GM12872 (cell line): ENCODE measurements at regions not wholly inside any gene's neighbourhood (a gene's known extent, or its start where the extent isn't known, plus 50 kb on each side); places are given as distances from the start of the nearest gene placed in this dataset.

Experiments
- TF ChIP-seq, protein P1 (sequence below): IDR thresholded peaks from 3 replicates; pipeline ENCODE4 v1.5.1; 2011; ENCODE audit warnings: low read depth, mild to moderate bottlenecking, low read length, moderate library complexity; ENCODE audit not compliant: insufficient read depth

DNA sequence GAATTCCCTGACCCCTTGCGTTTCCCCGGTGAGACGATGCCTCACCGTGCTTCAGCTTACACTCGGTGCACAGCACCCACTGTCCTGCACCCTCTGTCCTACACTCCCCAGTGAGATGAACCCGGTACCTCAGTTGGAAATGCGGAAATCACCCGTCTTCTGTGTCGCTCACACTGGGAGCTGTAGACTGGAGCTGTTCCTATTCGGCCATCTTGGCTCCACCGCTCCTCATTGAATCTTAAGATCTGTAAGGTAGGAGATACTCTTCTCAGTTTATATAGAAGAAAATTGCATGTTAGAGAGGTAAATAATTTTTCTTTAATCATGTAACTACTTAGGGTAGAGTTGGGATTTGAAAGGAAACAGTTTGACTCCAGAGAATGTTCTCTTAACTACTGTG is 62.2 kb downstream of the DMRTA1 start:
- TF ChIP-seq, protein P1, sequence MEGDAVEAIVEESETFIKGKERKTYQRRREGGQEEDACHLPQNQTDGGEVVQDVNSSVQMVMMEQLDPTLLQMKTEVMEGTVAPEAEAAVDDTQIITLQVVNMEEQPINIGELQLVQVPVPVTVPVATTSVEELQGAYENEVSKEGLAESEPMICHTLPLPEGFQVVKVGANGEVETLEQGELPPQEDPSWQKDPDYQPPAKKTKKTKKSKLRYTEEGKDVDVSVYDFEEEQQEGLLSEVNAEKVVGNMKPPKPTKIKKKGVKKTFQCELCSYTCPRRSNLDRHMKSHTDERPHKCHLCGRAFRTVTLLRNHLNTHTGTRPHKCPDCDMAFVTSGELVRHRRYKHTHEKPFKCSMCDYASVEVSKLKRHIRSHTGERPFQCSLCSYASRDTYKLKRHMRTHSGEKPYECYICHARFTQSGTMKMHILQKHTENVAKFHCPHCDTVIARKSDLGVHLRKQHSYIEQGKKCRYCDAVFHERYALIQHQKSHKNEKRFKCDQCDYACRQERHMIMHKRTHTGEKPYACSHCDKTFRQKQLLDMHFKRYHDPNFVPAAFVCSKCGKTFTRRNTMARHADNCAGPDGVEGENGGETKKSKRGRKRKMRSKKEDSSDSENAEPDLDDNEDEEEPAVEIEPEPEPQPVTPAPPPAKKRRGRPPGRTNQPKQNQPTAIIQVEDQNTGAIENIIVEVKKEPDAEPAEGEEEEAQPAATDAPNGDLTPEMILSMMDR: no peak

DNA sequence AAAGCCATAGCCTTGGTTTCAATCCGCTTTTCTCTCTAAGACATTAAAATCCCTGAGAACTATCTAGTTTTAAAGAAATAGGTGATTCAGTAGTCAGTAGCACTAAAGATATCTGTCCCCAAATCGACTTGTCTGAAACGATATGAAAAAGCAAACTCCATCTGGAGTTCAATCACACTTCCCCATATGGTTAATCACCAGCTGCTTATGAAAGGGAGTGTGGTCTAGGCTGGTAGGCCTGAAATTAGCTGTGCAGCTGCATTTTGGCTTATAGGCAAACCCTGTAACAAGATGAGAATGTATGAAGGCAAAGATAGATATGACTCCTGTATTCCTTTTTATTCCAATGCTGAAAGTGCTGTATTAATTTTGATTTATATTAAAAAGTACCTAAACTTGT is 65.9 kb downstream of the DMRTA1 start:
- TF ChIP-seq, protein P1: no peak

DNA sequence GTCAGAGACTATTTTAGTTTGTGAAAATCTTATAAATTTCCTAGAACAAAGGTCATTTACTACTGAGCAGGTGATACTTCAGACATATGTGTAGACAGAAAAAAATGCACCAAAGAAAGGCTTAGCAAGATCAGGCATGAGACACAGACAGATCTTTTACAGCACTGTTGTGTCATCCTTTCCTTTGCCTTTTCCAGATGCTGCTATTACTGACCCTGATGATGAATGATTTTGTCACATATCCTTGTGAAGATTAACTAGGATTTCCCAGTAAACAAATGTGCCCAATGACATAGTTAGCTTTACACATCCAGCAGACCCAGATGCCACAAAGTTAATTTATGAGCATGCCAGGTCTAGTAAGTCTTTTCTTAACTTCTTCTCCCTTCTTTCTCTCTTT is 68.2 kb downstream of the DMRTA1 start:
- TF ChIP-seq, protein P1: no peak

DNA sequence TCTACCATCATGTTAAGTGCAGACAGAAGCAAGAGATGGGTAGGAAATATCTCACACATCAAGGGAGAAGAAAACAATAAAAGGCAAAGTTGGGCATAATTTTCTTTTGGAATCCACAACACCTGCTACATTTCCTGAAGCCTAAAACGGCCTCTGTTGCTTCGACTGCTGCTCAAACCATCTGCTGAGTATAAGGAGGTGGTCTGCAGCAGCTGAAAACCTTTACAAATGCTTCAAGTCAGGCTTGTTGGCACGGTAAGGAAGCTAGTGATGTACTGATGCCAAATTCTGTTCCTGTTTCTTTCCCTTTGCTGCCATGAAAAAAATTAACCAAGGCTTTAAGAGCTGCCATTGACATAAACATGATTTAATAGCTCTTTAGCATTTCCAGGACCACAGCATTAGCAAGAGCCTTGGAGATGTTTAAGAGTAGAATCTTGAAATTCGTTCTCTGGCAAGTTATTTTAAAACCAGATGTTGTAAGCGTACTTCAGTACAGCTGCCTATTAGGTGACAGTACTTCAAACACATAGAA is 75.6 kb downstream of the DMRTA1 start:
- TF ChIP-seq, protein P1: no peak

DNA sequence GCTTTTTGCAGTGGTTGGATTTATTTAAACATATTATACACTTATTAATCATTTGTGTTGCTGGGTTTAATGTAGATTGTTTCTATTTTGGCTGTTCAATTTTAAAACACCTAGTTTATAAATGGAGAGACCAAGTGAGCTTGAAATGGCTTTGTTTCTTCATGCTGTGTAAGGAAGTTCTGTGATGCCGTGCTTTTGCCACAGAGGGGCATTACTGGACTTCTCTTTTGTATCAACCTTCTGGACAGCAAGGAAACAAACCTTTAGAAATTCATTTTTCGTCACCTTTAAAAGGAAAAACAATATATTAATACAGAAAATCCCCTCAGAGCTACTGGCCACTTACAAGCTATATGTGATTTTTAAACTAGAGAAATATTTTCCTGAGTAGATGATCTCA is 81.9 kb downstream of the DMRTA1 start:
- TF ChIP-seq, protein P1: peak; percentile 20; the same call in 1 of the 3 replicates

DNA sequence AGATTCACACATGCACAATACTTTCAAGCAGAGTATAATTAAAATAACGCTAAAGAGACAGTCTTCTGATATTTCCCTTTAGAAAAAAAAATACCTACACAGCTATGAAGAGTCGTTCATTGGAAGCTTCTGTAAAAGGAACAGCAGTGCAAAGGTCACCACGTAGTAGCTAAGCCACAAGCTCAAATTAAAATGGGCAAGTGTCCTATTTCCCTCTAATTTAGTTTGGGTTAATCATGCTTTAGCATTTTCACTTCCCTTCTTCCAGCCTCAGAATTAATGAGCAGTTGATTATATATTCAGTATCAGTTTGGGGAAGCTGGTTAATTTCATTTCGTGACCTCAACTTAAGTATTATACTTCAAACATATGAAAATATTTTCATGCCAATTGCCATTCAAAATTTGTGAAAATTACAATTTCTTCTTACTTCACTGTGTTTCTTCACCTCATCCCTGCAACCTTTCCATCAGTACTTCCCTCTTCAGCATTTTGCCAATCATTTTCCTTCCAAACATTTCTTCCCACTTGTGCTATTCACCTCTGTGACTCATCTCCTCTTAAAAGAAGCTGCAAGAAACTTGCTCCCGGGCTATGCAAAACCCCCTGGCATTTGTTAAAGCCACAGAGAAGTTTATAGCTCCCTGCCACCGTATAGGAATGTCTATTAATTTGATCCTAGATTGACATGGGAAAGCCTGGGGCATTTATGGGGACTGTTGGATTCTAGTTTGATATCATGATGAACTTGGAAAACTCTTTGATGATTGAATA is 83.0 kb downstream of the DMRTA1 start:
- TF ChIP-seq, protein P1: no peak

DNA sequence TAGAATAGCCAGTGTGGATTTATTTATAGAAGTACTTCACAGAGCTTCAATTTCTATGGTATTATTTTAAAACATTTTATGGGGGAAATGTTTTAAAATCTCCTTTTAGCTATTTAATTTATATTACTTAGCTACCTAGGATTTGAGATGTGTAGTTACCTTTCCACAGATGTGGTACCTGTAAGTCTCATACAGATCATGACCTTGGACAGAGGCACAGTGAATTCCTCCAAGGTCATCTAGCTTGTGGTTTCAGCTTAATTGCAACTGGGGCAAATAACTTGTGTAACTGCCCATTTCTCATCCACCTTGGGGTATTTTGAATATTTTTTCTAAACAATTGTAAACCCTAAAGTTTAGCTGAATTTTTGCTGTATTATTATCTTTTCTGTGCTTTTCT is 89.2 kb downstream of the DMRTA1 start:
- TF ChIP-seq, protein P1: no peak
